ENCODE measurements at regions not wholly inside any gene's neighbourhood (a gene's known extent, or its start where the extent isn't known, plus 50 kb on each side); places are given as distances from the start of the nearest gene placed in this dataset.

GRCh38 chr3:40908612-40909011 lies 290.7 kb upstream of the CTNNB1 start:
- H3K9me3 Mint-ChIP-seq: no peaks in the 10 kb centered on the region
- no peaks in the 10 kb centered on the region for H3K36me3 Mint-ChIP-seq (ENCODE audit: low read depth)
- no peaks in the 10 kb centered on the region for H3K4me1 Mint-ChIP-seq (ENCODE audit: low read depth)
- no peak overlapping the region for H3K4me3 Mint-ChIP-seq
- no peak overlapping the region for H3K27ac Mint-ChIP-seq
- peaks cover 7% of the 10 kb centered on the region for H3K27me3 Mint-ChIP-seq

GRCh38 chr3:40911264-40911663 lies 288.0 kb upstream of the CTNNB1 start:
- H3K4me1 Mint-ChIP-seq (ENCODE audit: low read depth): no peaks in the 10 kb centered on the region
- H3K36me3 Mint-ChIP-seq (ENCODE audit: low read depth): no peaks in the 10 kb centered on the region
- H3K27me3 Mint-ChIP-seq: peaks cover 7% of the 10 kb centered on the region
- H3K9me3 Mint-ChIP-seq: no peaks in the 10 kb centered on the region
- H3K27ac Mint-ChIP-seq: no peak overlapping the region
- H3K4me3 Mint-ChIP-seq: no peak overlapping the region

- Mint-ChIP-seq H3K36me3 (ENCODE audit: low read depth) (no peaks in the 10 kb centered on the region), H3K27ac (no peak overlapping the region), H3K9me3 (no peaks in the 10 kb centered on the region), H3K4me3 (no peak overlapping the region), H3K27me3 (peaks cover 7% of the 10 kb centered on the region), H3K4me1 (ENCODE audit: low read depth) (no peaks in the 10 kb centered on the region)
These were observed 287.4 kb upstream of the CTNNB1 start for GRCh38 chr3:40911928-40912327.

GRCh38 chr3:40912461-40912860 lies 286.8 kb upstream of the CTNNB1 start:
- Mint-ChIP-seq H3K4me1 (ENCODE audit: low read depth) (no peaks in the 10 kb centered on the region), H3K27me3 (peaks cover 7% of the 10 kb centered on the region), H3K36me3 (ENCODE audit: low read depth) (no peaks in the 10 kb centered on the region), H3K27ac (no peak overlapping the region), H3K4me3 (no peak overlapping the region), H3K9me3 (no peaks in the 10 kb centered on the region)

- H3K4me1 Mint-ChIP-seq (ENCODE audit: low read depth): no peaks in the 10 kb centered on the region
- no peak overlapping the region for H3K4me3 Mint-ChIP-seq
- peaks cover 7% of the 10 kb centered on the region for H3K27me3 Mint-ChIP-seq
- H3K9me3 Mint-ChIP-seq: no peaks in the 10 kb centered on the region
- no peaks in the 10 kb centered on the region for H3K36me3 Mint-ChIP-seq (ENCODE audit: low read depth)
- no peak overlapping the region for H3K27ac Mint-ChIP-seq
These were observed 286.1 kb upstream of the CTNNB1 start for GRCh38 chr3:40913192-40913591.

GRCh38 chr3:40913641-40914040 lies 285.7 kb upstream of the CTNNB1 start:
- peaks cover 7% of the 10 kb centered on the region for H3K27me3 Mint-ChIP-seq
- no peak overlapping the region for H3K4me3 Mint-ChIP-seq

GRCh38 chr3:40914475-40914874 lies 284.8 kb upstream of the CTNNB1 start:
- Mint-ChIP-seq H3K4me1 (ENCODE audit: low read depth) (no peaks in the 10 kb centered on the region), H3K36me3 (ENCODE audit: low read depth) (no peaks in the 10 kb centered on the region), H3K27ac (no peak overlapping the region), H3K4me3 (no peak overlapping the region), H3K9me3 (no peaks in the 10 kb centered on the region), H3K27me3 (peaks cover 7% of the 10 kb centered on the region)

More at GRCh38 chr3:40913641-40914040, 285.7 kb upstream of the CTNNB1 start:
- Mint-ChIP-seq H3K27ac (no peak overlapping the region), H3K36me3 (ENCODE audit: low read depth) (no peaks in the 10 kb centered on the region), H3K9me3 (no peaks in the 10 kb centered on the region), H3K4me1 (ENCODE audit: low read depth) (no peaks in the 10 kb centered on the region)

GRCh38 chr3:40915346-40915865 lies 283.9 kb upstream of the CTNNB1 start:
- Mint-ChIP-seq H3K4me1 (ENCODE audit: low read depth) (no peaks in the 10 kb centered on the region), H3K4me3 (no peak overlapping the region), H3K27me3 (peaks cover 7% of the 10 kb centered on the region), H3K36me3 (ENCODE audit: low read depth) (no peaks in the 10 kb centered on the region), H3K27ac (no peak overlapping the region), H3K9me3 (no peaks in the 10 kb centered on the region)

- Mint-ChIP-seq H3K4me3 (no peak overlapping the region), H3K9me3 (peaks cover 5% of the 10 kb centered on the region), H3K27me3 (peaks cover 6% of the 10 kb centered on the region), H3K36me3 (ENCODE audit: low read depth) (no peaks in the 10 kb centered on the region), H3K4me1 (ENCODE audit: low read depth) (no peaks in the 10 kb centered on the region), H3K27ac (no peak overlapping the region)
These were observed 279.3 kb upstream of the CTNNB1 start for GRCh38 chr3:40920041-40920440.

- Mint-ChIP-seq H3K4me1 (ENCODE audit: low read depth) (no peaks in the 10 kb centered on the region), H3K27ac (no peak overlapping the region), H3K4me3 (no peak overlapping the region), H3K36me3 (ENCODE audit: low read depth) (no peaks in the 10 kb centered on the region), H3K27me3 (peaks cover 9% of the 10 kb centered on the region), H3K9me3 (peaks cover 5% of the 10 kb centered on the region)
These were observed 278.1 kb upstream of the CTNNB1 start for GRCh38 chr3:40921251-40921650.

- Mint-ChIP-seq H3K9me3 (peaks cover 5% of the 10 kb centered on the region), H3K27me3 (peaks cover 24% of the 10 kb centered on the region), H3K4me1 (ENCODE audit: low read depth) (no peaks in the 10 kb centered on the region)
These were observed 276.2 kb upstream of the CTNNB1 start for GRCh38 chr3:40923143-40923542.

GRCh38 chr3:40923651-40924050 lies 275.7 kb upstream of the CTNNB1 start:
- Mint-ChIP-seq H3K4me3 (no peak overlapping the region), H3K27me3 (peaks cover 26% of the 10 kb centered on the region), H3K27ac (no peak overlapping the region), H3K9me3 (peaks cover 5% of the 10 kb centered on the region), H3K4me1 (ENCODE audit: low read depth) (no peaks in the 10 kb centered on the region), H3K36me3 (ENCODE audit: low read depth) (no peaks in the 10 kb centered on the region)

More at GRCh38 chr3:40923143-40923542, 276.2 kb upstream of the CTNNB1 start:
- Mint-ChIP-seq H3K27ac (no peak overlapping the region), H3K36me3 (ENCODE audit: low read depth) (no peaks in the 10 kb centered on the region), H3K4me3 (no peak overlapping the region)

- Mint-ChIP-seq H3K9me3 (peaks cover 5% of the 10 kb centered on the region), H3K36me3 (ENCODE audit: low read depth) (no peaks in the 10 kb centered on the region), H3K27me3 (peaks cover 35% of the 10 kb centered on the region), H3K27ac (no peak overlapping the region), H3K4me3 (no peak overlapping the region), H3K4me1 (ENCODE audit: low read depth) (no peaks in the 10 kb centered on the region)
These were observed 274.7 kb upstream of the CTNNB1 start for GRCh38 chr3:40924559-40925141.

- Mint-ChIP-seq H3K36me3 (ENCODE audit: low read depth) (no peaks in the 10 kb centered on the region), H3K9me3 (peaks cover 5% of the 10 kb centered on the region), H3K27ac (no peak overlapping the region), H3K4me3 (no peak overlapping the region), H3K4me1 (ENCODE audit: low read depth) (no peaks in the 10 kb centered on the region), H3K27me3 (peaks cover 38% of the 10 kb centered on the region)
These were observed 274.1 kb upstream of the CTNNB1 start for GRCh38 chr3:40925231-40925630.

- no peaks in the 10 kb centered on the region for H3K36me3 Mint-ChIP-seq (ENCODE audit: low read depth)
- H3K4me3 Mint-ChIP-seq: no peak overlapping the region
- no peak overlapping the region for H3K27ac Mint-ChIP-seq
- H3K9me3 Mint-ChIP-seq: peaks cover 7% of the 10 kb centered on the region
- H3K27me3 Mint-ChIP-seq: peaks cover 33% of the 10 kb centered on the region
- no peaks in the 10 kb centered on the region for H3K4me1 Mint-ChIP-seq (ENCODE audit: low read depth)
These were observed 269.2 kb upstream of the CTNNB1 start for GRCh38 chr3:40930131-40930538.

- Mint-ChIP-seq H3K4me3 (no peak overlapping the region), H3K9me3 (peaks cover 7% of the 10 kb centered on the region), H3K36me3 (ENCODE audit: low read depth) (no peaks in the 10 kb centered on the region), H3K4me1 (ENCODE audit: low read depth) (no peaks in the 10 kb centered on the region), H3K27ac (no peak overlapping the region), H3K27me3 (peaks cover 33% of the 10 kb centered on the region)
These were observed 268.5 kb upstream of the CTNNB1 start for GRCh38 chr3:40930756-40931155.

Data from stimulated activated naive CD8-positive, alpha-beta T cell treated with anti-CD3 and anti-CD28 coated beads, Interleukin-15, Interleukin-2, amounts not matched to agents 100 ng/mL and 50 ng/mL, for 24 hours (primary cell).